ENCODE measurements at regions not wholly inside any gene's neighbourhood (a gene's known extent, or its start where the extent isn't known, plus 50 kb on each side); places are given as distances from the start of the nearest gene placed in this dataset.

DNA sequence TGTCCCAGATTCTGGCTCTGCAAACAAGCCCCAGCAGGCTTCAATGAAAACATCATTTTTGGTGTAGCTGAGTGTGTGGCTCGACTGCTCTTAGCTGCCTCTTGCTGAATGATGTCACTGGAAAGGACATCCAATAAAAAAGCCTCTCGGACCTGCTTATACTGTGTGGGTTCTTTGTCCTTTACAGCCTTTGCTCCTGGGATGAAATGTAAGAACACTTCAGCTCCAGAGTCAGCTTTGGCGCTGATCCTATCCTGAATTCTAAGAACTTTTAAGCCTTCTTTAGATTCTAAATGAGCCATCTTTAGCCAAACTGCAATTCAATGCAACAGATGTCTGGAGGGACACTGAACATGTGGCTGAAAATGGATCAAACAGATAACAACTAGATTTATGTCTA is 404.6 kb upstream of the C9orf72 start:
- no peaks in the 10 kb centered on the region for H3K27me3 ChIP-seq (ENCODE audit: control insufficient read depth, insufficient read depth, low read length)
- intact Hi-C loops (cut with micrococcal nuclease) (no loop called here), in situ Hi-C loops (cut with MboI; ENCODE audit: low sequenced_read_pairs) (no loop called here), dilution Hi-C loops (cut with HindIII; ENCODE audit: low sequenced_read_pairs, unreplicated experiment) (no loop called here)
- no peaks in the 10 kb centered on the region for H4K20me1 ChIP-seq (ENCODE audit: insufficient read depth, low read length)
- no peak overlapping the region for H2AK5ac ChIP-seq (ENCODE audit: low read depth, low read length)
- no peak for ATAC-seq (ENCODE audit: low read depth)
- H3K27ac ChIP-seq (ENCODE audit: insufficient read depth, low read length) = no peak overlapping the region
- no peak for TF ChIP-seq RAD21 (IDR thresholded peaks at IDR 0.05; ENCODE audit: low read length)
- no peaks in the 10 kb centered on the region for H3K4me1 ChIP-seq (ENCODE audit: control insufficient read depth, insufficient read depth, low read length)
- H2BK120ac ChIP-seq (ENCODE audit: low read depth, low read length) = no peak overlapping the region
- H3K79me1 ChIP-seq (ENCODE audit: low read depth in 1 of 2, low read length in 2 of 2) = no peaks in the 10 kb centered on the region
- no peaks in the 10 kb centered on the region for H3K36me3 ChIP-seq (ENCODE audit: control insufficient read depth, insufficient read depth, low read length)
- BruUV-seq (replicated peaks) = no TSS peak
- no peak overlapping the region for H3K4ac ChIP-seq (ENCODE audit: low read depth, low read length)
- H4K5ac ChIP-seq (ENCODE audit: low read depth, low read length) = no peak overlapping the region
- ChIA-PET POLR2A (ENCODE audit: unreplicated experiment) (no interaction called here), CTCF (no interaction called here)
- no peaks in the 10 kb centered on the region for H3K9me3 ChIP-seq (ENCODE audit: control insufficient read depth, insufficient read depth, low read length)
- no peak overlapping the region for H3K9ac ChIP-seq (ENCODE audit: low read depth, low read length)
- no peak overlapping the region for H3K4me3 ChIP-seq (ENCODE audit: insufficient read depth, low read depth, low read length)
- no peak overlapping the region for H3K14ac ChIP-seq (replicated peaks; ENCODE audit: low read depth, low read length)
- H4K91ac ChIP-seq (ENCODE audit: insufficient read depth, low read depth, low read length) = no peak overlapping the region
- no peak overlapping the region for H2BK15ac ChIP-seq (ENCODE audit: low read depth, low read length)
- no peak overlapping the region for H3K56ac ChIP-seq (ENCODE audit: extremely low read depth, insufficient read depth, low read length)
- no peak overlapping the region for H4K8ac ChIP-seq (ENCODE audit: low read depth in 2 of 2, low read length in 2 of 2)
- WGBS, 2 experiments (ENCODE audit: extremely low coverage in 2 of 2, insufficient read length in 1 of 2) = 30% methylated on average over 2 of the region's 3 CpGs; no CpG with 5 or more reads in 1 of the 2 experiments
- no peak overlapping the region for H2AK9ac ChIP-seq (replicated peaks; ENCODE audit: low read depth, low read length, poor library complexity)
- H3K9me1 ChIP-seq (ENCODE audit: insufficient read depth, low read length) = no peaks in the 10 kb centered on the region
- no peak overlapping the region for H3K18ac ChIP-seq (ENCODE audit: low read depth, low read length)
- no peak overlapping the region for H2AFZ ChIP-seq (replicated peaks; ENCODE audit: low read length, poor library complexity)
- no peak for DNase-seq
- H2BK20ac ChIP-seq (ENCODE audit: low read depth, low read length) = no peak overlapping the region
- no peak overlapping the region for H3K23ac ChIP-seq (ENCODE audit: low read depth, low read length)
- no peak overlapping the region for H2BK5ac ChIP-seq (ENCODE audit: low read depth, low read length, poor library complexity, severe bottlenecking)
- H3K4me2 ChIP-seq (ENCODE audit: low read depth, low read length) = no peak overlapping the region
